Fibroblast of lung (primary cell): ENCODE measurements at regions not wholly inside any gene's neighbourhood (a gene's known extent, or its start where the extent isn't known, plus 50 kb on each side); places are given as distances from the start of the nearest gene placed in this dataset.

ENCODE experiments used
- EZH2 ChIP-seq: IDR thresholded peaks from 2 replicates; pipeline ENCODE4 v1.5.1; 2012; ENCODE audit warnings: low read length, control low read depth, mild to moderate bottlenecking; ENCODE audit errors: missing control alignments
- TF ChIP-seq, protein P1 (sequence below), 2 donors: IDR thresholded peaks in 1 of 2; conservative IDR thresholded peaks in 1 of 2; 1 replicate in 1 of 2; 2 replicates in 1 of 2; pipeline ENCODE4 v1.5.1; 2011 to 2012; ENCODE audit warnings: low read length in 2 of 2, control low read depth in 1 of 2, inconsistent platforms in 1 of 2, low read depth in 1 of 2, mild to moderate bottlenecking in 1 of 2

DNA sequence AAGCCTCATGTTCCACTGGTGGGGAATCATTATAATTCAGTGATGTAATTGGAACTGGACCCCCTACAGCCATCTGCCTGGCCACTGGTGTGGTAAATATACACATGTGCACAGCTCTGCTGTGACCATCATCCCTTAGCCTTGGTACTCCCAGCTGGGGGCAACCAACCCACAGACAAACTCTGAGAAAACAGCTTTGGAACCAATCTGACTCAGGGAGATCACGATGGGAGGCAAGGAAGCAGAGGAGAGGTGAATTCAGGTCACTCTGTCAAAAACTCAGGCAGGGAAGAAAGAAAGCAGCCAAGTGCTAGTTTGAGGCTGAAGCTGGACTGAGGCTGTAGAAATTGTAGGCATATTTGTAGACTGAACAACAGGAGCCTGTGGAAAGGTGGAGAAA, 197.8 kb upstream of the GALNT2 start:
- TF ChIP-seq, protein P1, sequence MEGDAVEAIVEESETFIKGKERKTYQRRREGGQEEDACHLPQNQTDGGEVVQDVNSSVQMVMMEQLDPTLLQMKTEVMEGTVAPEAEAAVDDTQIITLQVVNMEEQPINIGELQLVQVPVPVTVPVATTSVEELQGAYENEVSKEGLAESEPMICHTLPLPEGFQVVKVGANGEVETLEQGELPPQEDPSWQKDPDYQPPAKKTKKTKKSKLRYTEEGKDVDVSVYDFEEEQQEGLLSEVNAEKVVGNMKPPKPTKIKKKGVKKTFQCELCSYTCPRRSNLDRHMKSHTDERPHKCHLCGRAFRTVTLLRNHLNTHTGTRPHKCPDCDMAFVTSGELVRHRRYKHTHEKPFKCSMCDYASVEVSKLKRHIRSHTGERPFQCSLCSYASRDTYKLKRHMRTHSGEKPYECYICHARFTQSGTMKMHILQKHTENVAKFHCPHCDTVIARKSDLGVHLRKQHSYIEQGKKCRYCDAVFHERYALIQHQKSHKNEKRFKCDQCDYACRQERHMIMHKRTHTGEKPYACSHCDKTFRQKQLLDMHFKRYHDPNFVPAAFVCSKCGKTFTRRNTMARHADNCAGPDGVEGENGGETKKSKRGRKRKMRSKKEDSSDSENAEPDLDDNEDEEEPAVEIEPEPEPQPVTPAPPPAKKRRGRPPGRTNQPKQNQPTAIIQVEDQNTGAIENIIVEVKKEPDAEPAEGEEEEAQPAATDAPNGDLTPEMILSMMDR (conservative IDR thresholded peaks at IDR 0.05 in 1 of 2, IDR thresholded peaks at IDR 0.05 in 1 of 2; ENCODE audit: low read depth in 1 of 2, low read length in 2 of 2): no peak
- TF ChIP-seq EZH2: no peak
